Thyroid gland (tissue), 4 donors: ENCODE measurements at regions not wholly inside any gene's neighbourhood (a gene's known extent, or its start where the extent isn't known, plus 50 kb on each side); places are given as distances from the start of the nearest gene placed in this dataset.

Experiments
- DNase-seq, 2 donors: peaks; one replicate each; pipeline ENCODE4 v3.0.0-alpha.2; 2019
- H3K27ac ChIP-seq, 3 donors: fragments of 200-600 bp; sonication (generic); 1 replicate in 2 of 3; 2 replicates in 1 of 3; pipeline ENCODE4 v1.5.1; 2016 to 2019; ENCODE audit warnings: mild to moderate bottlenecking in 1 of 3, moderate library complexity in 1 of 3
- H3K27me3 ChIP-seq: fragments of 200-600 bp; sonication (generic); one replicate; pipeline ENCODE4 v1.5.1; 2019
- H3K36me3 ChIP-seq, 2 donors: fragments of 200-600 bp; sonication (generic); one replicate each; pipeline ENCODE4 v1.5.1; 2016 to 2019
- H3K4me1 ChIP-seq, 2 donors: fragments of 200-600 bp; sonication (generic); one replicate each; pipeline ENCODE4 v1.5.1; 2017 to 2019
- H3K4me3 ChIP-seq, 3 donors: fragments of 200-600 bp; sonication (generic); replicated peaks in 1 of 3; 1 replicate in 2 of 3; 2 replicates in 1 of 3; pipeline ENCODE4 v1.5.1; 2016; ENCODE audit warnings: mild to moderate bottlenecking in 1 of 3
- H3K9me3 ChIP-seq: fragments of 200-600 bp; sonication (generic); one replicate; pipeline ENCODE4 v1.5.1; 2017
- POLR2A ChIP-seq, 2 donors: fragments of 450-650 bp; IDR thresholded peaks; one replicate each; pipeline ENCODE4 v1.6.1; 2017; ENCODE audit warnings: antibody characterized with exemption in 2 of 2, mild to moderate bottlenecking in 2 of 2, moderate library complexity in 1 of 2
- WGBS, 2 donors: methylation state at CpG; one replicate each; pipeline ENCODE4 v1.1.5; 2017; 5-methylcytosine and 5-hydroxymethylcytosine counted together
- intact Hi-C: fragments of 100-400 bp; cut with DNase I; formaldehyde crosslinking; loops from one replicate; pipeline ENCODE4 v1.15.1; 2023
- TF ChIP-seq, protein P1 (sequence below), 6 experiments: fragments of 200-600 bp in 3 of 6; fragments of 450-650 bp in 3 of 6; sonication (generic) in 3 of 6; IDR thresholded peaks; one replicate each; pipeline ENCODE4 v1.5.1; 2016 to 2019; ENCODE audit warnings: antibody characterized with exemption in 6 of 6, mild to moderate bottlenecking in 2 of 6, inconsistent platforms in 1 of 6, moderate library complexity in 1 of 6

DNA sequence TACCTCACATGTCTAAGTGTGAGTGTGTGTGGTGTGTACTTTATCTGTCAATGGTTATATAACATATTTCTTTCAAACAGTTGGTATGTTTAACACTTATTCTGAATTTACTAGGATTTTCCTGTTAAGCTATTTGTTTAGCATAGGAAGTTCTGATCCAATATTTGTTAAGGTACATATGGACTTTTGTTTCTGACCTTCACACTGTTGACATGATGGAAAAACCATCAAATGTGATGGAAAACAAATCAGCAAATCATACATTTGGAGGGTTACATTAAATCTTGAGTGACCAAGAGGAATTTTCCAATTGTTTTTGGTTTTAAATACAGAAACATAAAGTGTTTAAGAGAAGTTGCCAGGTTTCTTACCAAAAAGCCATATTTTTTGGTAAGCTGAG, 638.9 kb downstream of the STK39 start:
- H3K4me3 ChIP-seq: no peak overlapping the region
- no peaks in the 10 kb centered on the region for H3K9me3 ChIP-seq
- H3K36me3 ChIP-seq: no peaks in the 10 kb centered on the region
- DNase-seq: no peak
- no peaks in the 10 kb centered on the region for H3K4me1 ChIP-seq
- H3K27me3 ChIP-seq: no peaks in the 10 kb centered on the region
- intact Hi-C loops: no loop called here
- TF ChIP-seq, protein P1, sequence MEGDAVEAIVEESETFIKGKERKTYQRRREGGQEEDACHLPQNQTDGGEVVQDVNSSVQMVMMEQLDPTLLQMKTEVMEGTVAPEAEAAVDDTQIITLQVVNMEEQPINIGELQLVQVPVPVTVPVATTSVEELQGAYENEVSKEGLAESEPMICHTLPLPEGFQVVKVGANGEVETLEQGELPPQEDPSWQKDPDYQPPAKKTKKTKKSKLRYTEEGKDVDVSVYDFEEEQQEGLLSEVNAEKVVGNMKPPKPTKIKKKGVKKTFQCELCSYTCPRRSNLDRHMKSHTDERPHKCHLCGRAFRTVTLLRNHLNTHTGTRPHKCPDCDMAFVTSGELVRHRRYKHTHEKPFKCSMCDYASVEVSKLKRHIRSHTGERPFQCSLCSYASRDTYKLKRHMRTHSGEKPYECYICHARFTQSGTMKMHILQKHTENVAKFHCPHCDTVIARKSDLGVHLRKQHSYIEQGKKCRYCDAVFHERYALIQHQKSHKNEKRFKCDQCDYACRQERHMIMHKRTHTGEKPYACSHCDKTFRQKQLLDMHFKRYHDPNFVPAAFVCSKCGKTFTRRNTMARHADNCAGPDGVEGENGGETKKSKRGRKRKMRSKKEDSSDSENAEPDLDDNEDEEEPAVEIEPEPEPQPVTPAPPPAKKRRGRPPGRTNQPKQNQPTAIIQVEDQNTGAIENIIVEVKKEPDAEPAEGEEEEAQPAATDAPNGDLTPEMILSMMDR (IDR thresholded peaks at IDR 0.05): no peak
- TF ChIP-seq POLR2A (IDR thresholded peaks at IDR 0.05): no peak
- H3K27ac ChIP-seq: no peak overlapping the region

DNA sequence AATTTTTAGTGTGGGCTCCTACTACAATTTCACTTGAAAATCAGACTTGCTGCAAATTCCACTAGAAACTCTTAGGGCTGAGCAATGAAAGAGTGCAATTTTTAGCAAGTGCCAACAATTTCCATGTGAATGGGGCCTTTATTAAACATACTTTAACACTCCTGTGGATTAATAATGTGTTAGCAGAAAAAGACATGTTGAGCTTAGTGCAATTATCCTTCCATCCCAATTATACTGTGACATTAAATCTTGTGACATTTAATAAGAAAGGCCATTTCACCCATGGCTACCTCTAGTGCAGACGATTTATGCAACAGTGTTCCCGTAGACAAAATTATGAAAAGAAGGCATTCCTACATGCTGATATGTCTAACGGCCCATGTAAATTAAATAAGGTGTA, 639.7 kb downstream of the STK39 start:
- Histone ChIP-seq H3K4me1 (no peaks in the 10 kb centered on the region), H3K36me3 (no peaks in the 10 kb centered on the region), H3K27me3 (no peaks in the 10 kb centered on the region), H3K4me3 (no peak overlapping the region), H3K9me3 (no peaks in the 10 kb centered on the region), H3K27ac (no peak overlapping the region)
- TF ChIP-seq, protein P1 (IDR thresholded peaks at IDR 0.05): no peak
- TF ChIP-seq POLR2A (IDR thresholded peaks at IDR 0.05): no peak
- DNase-seq: no peak
- intact Hi-C loops: no loop called here
- WGBS, 2 donors: 88 to 91% methylated on average over 3 of the region's 3 CpGs

DNA sequence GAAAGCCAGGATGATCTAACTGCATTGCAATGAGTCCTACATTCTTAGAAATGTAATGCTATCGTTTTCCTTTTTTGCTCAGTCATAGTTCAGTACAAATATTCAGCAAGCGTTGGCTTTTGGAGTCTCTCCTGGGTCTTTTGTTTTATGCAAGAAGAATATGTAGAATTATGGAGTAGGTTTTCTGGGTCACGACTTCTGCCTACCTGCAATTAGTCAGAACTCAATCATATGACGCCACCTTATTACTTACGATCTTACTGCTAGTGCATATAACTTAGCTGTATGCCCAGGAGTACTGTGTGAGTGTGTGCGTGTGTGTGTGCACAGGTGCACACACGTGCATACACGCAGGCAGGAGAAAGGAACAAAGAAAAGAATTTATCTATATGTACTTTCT, 640.2 kb downstream of the STK39 start:
- intact Hi-C loops: no loop called here
- Histone ChIP-seq H3K36me3 (no peaks in the 10 kb centered on the region), H3K27me3 (no peaks in the 10 kb centered on the region), H3K4me3 (no peak overlapping the region), H3K9me3 (no peaks in the 10 kb centered on the region), H3K4me1 (no peaks in the 10 kb centered on the region), H3K27ac (no peak overlapping the region)
- no peak for DNase-seq
- 87 to 89% methylated on average over 8 of the region's 8 CpGs for WGBS, 2 donors
- TF ChIP-seq, protein P1 (IDR thresholded peaks at IDR 0.05): no peak
- no peak for TF ChIP-seq POLR2A (IDR thresholded peaks at IDR 0.05)

DNA sequence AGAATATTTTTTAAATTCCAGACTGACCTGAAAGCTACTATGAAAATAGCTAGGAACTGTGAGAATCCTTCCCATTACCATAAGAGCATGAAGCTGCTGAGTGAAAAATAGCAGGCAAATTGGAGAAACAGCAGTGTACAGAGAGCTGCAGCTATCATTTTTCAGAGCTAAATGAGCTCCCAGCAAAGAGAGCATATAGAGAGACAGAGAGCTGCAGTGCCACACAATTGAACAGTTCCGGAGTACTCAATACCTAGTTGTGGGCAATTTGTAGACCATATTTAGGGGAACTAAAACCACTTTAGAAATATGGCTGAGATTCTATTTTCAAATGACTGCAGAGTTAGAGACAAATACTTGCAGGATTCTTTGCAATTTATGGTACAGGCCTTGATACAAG, 645.3 kb downstream of the STK39 start:
- Histone ChIP-seq H3K9me3 (no peaks in the 10 kb centered on the region), H3K4me3 (no peak overlapping the region), H3K4me1 (no peaks in the 10 kb centered on the region), H3K36me3 (no peaks in the 10 kb centered on the region), H3K27me3 (no peaks in the 10 kb centered on the region), H3K27ac (no peak overlapping the region)
- 97 to 100% methylated on average over 1 of the region's 1 CpG for WGBS, 2 donors
- TF ChIP-seq, protein P1 (IDR thresholded peaks at IDR 0.05): no peak
- TF ChIP-seq POLR2A (IDR thresholded peaks at IDR 0.05): no peak
- intact Hi-C loops: no loop called here
- no peak for DNase-seq

DNA sequence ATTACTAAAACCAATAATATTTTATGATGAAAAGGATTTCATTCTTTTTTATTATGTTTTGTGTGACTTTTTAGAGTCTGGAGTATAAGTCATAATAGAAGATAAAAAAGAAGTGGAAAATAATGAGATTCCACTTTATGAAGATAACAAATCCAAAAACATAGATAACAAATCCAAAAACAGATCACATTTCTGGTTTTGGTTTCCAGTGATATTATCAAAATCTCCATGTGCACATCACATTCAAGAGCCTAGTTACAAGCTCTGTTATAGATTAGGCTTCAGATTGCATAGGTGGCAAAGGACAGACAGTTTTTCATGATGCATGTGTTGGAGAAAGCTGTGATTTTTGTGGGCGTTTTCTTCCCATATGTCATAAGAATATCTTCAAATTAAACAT, 648.2 kb downstream of the STK39 start:
- Histone ChIP-seq H3K4me1 (no peaks in the 10 kb centered on the region), H3K36me3 (no peaks in the 10 kb centered on the region), H3K27me3 (no peaks in the 10 kb centered on the region), H3K27ac (no peak overlapping the region), H3K9me3 (no peaks in the 10 kb centered on the region), H3K4me3 (no peak overlapping the region)
- WGBS, 2 donors: 67 to 72% methylated on average over 1 of the region's 1 CpG
- intact Hi-C loops: no loop called here
- DNase-seq: no peak
- TF ChIP-seq, protein P1 (IDR thresholded peaks at IDR 0.05): no peak
- TF ChIP-seq POLR2A (IDR thresholded peaks at IDR 0.05): no peak
